Upper lobe of left lung (tissue), 6 donors: ENCODE measurements at regions not wholly inside any gene's neighbourhood (a gene's known extent, or its start where the extent isn't known, plus 50 kb on each side); places are given as distances from the start of the nearest gene placed in this dataset.

Experiments
- ATAC-seq, 2 donors: fragments of 200-7000 bp; cut with Tn5 transposase; one replicate each; pipeline ENCODE4 v1.9.1; 2022; ENCODE audit warnings: mild to moderate bottlenecking in 2 of 2, moderate library complexity in 2 of 2; ENCODE audit not compliant: low FRiP score in 2 of 2
- DNase-seq, 2 donors: peaks; one replicate each; pipeline ENCODE4 v3.0.0-alpha.2; 2019 to 2020
- H3K27ac ChIP-seq, 4 donors: fragments of 200-600 bp; sonication (generic); one replicate each; pipeline ENCODE4 v1.5.1; 2016 to 2019
- H3K27me3 ChIP-seq, 4 donors: fragments of 200-600 bp; sonication (generic); one replicate each; pipeline ENCODE4 v1.5.1; 2017 to 2019
- H3K36me3 ChIP-seq, 4 donors: fragments of 200-600 bp; sonication (generic); one replicate each; pipeline ENCODE4 v1.5.1; 2016 to 2019
- H3K4me1 ChIP-seq, 4 donors: fragments of 200-600 bp; sonication (generic); one replicate each; pipeline ENCODE4 v1.5.1; 2018 to 2019
- H3K4me3 ChIP-seq, 4 donors: fragments of 200-600 bp; sonication (generic); one replicate each; pipeline ENCODE4 v1.5.1; 2017 to 2019; ENCODE audit warnings: mild to moderate bottlenecking in 2 of 4, moderate library complexity in 1 of 4
- H3K9me3 ChIP-seq, 4 donors: fragments of 200-600 bp; sonication (generic); one replicate each; pipeline ENCODE4 v1.5.1; 2018 to 2019
- CTCF ChIP-seq, 6 experiments: fragments of 450-650 bp in 4 of 6; fragments of 200-600 bp in 2 of 6; sonication (generic) in 2 of 6; IDR thresholded peaks; one replicate each; pipeline ENCODE4 v1.5.1; 2016 to 2019; ENCODE audit warnings: antibody characterized with exemption in 6 of 6
- EP300 ChIP-seq, 4 donors: sonication (generic); formaldehyde crosslinking; IDR thresholded peaks; one replicate each; pipeline ENCODE4 v1.5.1; 2017; ENCODE audit warnings: antibody characterized with exemption in 4 of 4, control low read depth in 2 of 4
- POLR2A ChIP-seq, 4 donors: fragments of 450-650 bp; IDR thresholded peaks; one replicate each; pipeline ENCODE4 v1.5.1; 2016 to 2017; ENCODE audit warnings: antibody characterized with exemption in 4 of 4, mild to moderate bottlenecking in 2 of 4
- POLR2AphosphoS5 ChIP-seq, 2 donors: sonication (generic); formaldehyde crosslinking; IDR thresholded peaks; one replicate each; pipeline ENCODE4 v1.5.1; 2017; ENCODE audit warnings: antibody characterized with exemption in 2 of 2
- WGBS, 2 donors: methylation state at CpG; one replicate each; pipeline ENCODE4 v1.1.5; 2017 to 2018; 5-methylcytosine and 5-hydroxymethylcytosine counted together
- donor health status: DM: no; HTN: no; CAD: no; lungs with moderate emphysema.
- donor health status: DM: no; HTN: yes; CAD: no; lungs with severe emphysema.

DNA sequence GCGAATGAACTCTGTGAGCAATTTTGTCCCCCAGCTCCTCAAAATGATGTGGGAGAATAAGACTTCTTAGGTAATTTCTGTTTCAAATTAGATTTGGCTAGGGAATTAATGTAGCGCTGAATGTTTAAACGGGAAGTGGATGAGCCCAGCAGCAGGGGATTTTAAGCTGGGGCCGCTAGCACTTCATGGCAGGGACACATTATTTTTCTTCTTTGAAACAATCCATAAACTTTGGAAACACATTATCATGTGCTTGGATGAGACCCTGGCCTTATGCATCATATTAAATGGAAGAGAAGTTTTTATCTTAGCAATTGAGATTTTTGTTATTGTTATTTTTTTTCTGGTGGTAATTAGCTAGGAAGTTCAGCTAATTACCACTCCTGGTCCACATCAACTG, 74.2 kb upstream of the FUCA2 start:
- no peak overlapping the region for H3K27ac ChIP-seq
- WGBS, 2 donors = 88 to 89% methylated on average over 4 of the region's 4 CpGs

GRCh38 chr6:143585241-143585640, 73.7 kb upstream of the FUCA2 start:
- H3K4me3 ChIP-seq = no peak overlapping the region
- no peaks in the 10 kb centered on the region for H3K9me3 ChIP-seq
- no peaks in the 10 kb centered on the region for H3K36me3 ChIP-seq
- TF ChIP-seq EP300 (IDR thresholded peaks at IDR 0.05) (no peak), POLR2AphosphoS5 (IDR thresholded peaks at IDR 0.05) (no peak), CTCF (IDR thresholded peaks at IDR 0.05) (no peak), POLR2A (IDR thresholded peaks at IDR 0.05) (no peak)
- no peaks in the 10 kb centered on the region for H3K27me3 ChIP-seq
- ATAC-seq = no peak
- 84 to 91% methylated on average over 1 of the region's 1 CpG for WGBS, 2 donors
- H3K4me1 ChIP-seq = no peaks in the 10 kb centered on the region
- no peak overlapping the region for H3K27ac ChIP-seq
- no peak for DNase-seq

More for the DNA sequence above, 74.2 kb upstream of the FUCA2 start:
- H3K9me3 ChIP-seq = no peaks in the 10 kb centered on the region
- DNase-seq (no peak), ATAC-seq (no peak)
- H3K4me1 ChIP-seq = no peaks in the 10 kb centered on the region
- H3K36me3 ChIP-seq = no peaks in the 10 kb centered on the region
- no peaks in the 10 kb centered on the region for H3K27me3 ChIP-seq
- H3K4me3 ChIP-seq = no peak overlapping the region
- no peak for TF ChIP-seq POLR2AphosphoS5 (IDR thresholded peaks at IDR 0.05)
- no peak for TF ChIP-seq POLR2A (IDR thresholded peaks at IDR 0.05)
- TF ChIP-seq EP300 (IDR thresholded peaks at IDR 0.05) = no peak
- TF ChIP-seq CTCF (IDR thresholded peaks at IDR 0.05) = no peak

DNA sequence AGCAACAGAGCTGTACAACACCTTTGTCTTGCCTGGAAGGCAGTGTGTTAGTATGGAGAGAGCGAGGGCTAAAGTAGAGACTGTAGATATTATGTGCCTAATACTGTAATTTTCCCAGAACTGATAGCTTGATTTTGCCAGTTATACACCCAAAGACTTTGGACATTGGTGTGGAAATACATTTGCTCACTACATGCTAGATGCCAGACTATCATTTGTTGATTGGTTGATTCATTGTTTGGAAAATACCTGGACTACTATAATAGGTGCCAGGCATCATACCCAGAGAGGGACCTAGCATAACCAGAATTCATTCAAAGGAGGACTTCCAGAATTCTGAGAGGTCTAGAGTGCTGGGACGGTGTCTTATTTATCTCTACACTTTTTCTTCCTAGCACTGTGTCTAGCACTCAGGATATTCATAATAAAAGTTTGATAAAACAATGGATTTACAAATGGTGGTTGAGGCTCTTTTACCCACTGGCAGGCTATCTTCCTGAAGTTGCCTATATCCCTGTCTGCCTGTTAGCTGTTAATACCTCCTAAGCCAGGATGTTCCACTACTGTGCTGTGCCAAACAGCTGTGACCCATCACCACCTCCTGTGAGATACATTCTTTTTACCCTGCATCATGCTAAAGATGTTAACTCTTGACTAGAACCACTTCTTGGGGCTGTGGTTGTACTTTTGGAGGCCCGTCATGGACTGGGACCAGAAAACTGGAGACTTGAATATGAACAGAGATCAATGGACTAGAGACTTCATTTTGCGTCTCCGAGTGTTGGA, 72.2 kb upstream of the FUCA2 start:
- 89 to 95% methylated on average over 5 of the region's 5 CpGs for WGBS, 2 donors
- ATAC-seq (no peak), DNase-seq (no peak)
- Histone ChIP-seq H3K36me3 (no peaks in the 10 kb centered on the region), H3K27ac (no peak overlapping the region), H3K9me3 (no peaks in the 10 kb centered on the region), H3K4me1 (no peaks in the 10 kb centered on the region), H3K4me3 (no peak overlapping the region), H3K27me3 (no peaks in the 10 kb centered on the region)
- TF ChIP-seq EP300 (IDR thresholded peaks at IDR 0.05) = no peak
- no peak for TF ChIP-seq POLR2A (IDR thresholded peaks at IDR 0.05)
- no peak for TF ChIP-seq CTCF (IDR thresholded peaks at IDR 0.05)
- TF ChIP-seq POLR2AphosphoS5 (IDR thresholded peaks at IDR 0.05) = no peak

GRCh38 chr6:143581835-143582480, 70.4 kb upstream of the FUCA2 start:
- no peak overlapping the region for H3K4me3 ChIP-seq
- no peak overlapping the region for H3K27ac ChIP-seq
- H3K9me3 ChIP-seq = no peaks in the 10 kb centered on the region
- WGBS, 2 donors = 65 to 78% methylated on average over 3 of the region's 3 CpGs
- no peaks in the 10 kb centered on the region for H3K27me3 ChIP-seq
- no peak for ATAC-seq
- no peaks in the 10 kb centered on the region for H3K4me1 ChIP-seq
- H3K36me3 ChIP-seq = no peaks in the 10 kb centered on the region
- DNase-seq = no peak
- TF ChIP-seq POLR2A (IDR thresholded peaks at IDR 0.05) (no peak), CTCF (IDR thresholded peaks at IDR 0.05) (no peak), POLR2AphosphoS5 (IDR thresholded peaks at IDR 0.05) (no peak), EP300 (IDR thresholded peaks at IDR 0.05) (no peak)
